MG63 (cell line): ENCODE measurements at regions not wholly inside any gene's neighbourhood (a gene's known extent, or its start where the extent isn't known, plus 50 kb on each side); places are given as distances from the start of the nearest gene placed in this dataset.
A peak's percentile ranks its signal among the peaks of the same experiment; 100 is the strongest.

Source experiments
- DNase-seq: peaks from one replicate; pipeline ENCODE4 v3.0.0-alpha.2; 2020
- H3K27me3 ChIP-seq: fragments of 250-450 bp; sonication (Bioruptor Pico); 2 replicates; pipeline ENCODE4 v1.5.1; 2020; ENCODE audit warnings: mild to moderate bottlenecking, moderate library complexity
- H3K36me3 ChIP-seq: fragments of 250-450 bp; sonication (Bioruptor Pico); 2 replicates; pipeline ENCODE4 v1.5.1; 2020; ENCODE audit warnings: mild to moderate bottlenecking, moderate library complexity
- H3K4me3 ChIP-seq: fragments of 250-450 bp; sonication (Bioruptor Pico); 2 replicates; pipeline ENCODE4 v1.5.1; 2020; ENCODE audit warnings: mild to moderate bottlenecking, moderate library complexity
- H3K9me3 ChIP-seq: fragments of 250-450 bp; sonication (Bioruptor Pico); 2 replicates; pipeline ENCODE4 v1.5.1; 2020; ENCODE audit warnings: mild to moderate bottlenecking, moderate library complexity

DNA sequence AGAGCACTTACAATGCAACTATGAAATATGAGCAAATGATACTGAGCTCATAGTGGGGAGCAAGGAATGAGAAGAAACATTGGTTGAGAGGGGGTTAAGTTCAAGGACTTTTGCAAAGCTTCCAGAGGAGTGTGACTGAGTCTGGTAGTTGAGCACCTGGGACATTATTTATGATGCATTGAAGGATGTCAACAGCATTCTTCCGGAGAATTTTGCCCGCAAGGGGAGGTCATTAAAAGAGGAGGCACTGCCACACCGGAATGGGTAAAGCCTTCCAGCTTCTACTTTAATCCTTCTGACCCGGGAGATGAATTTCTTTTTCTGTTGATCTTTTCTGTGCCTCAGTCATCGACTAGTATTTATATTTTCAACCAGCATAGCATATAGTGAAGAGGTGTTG is 208.4 kb upstream of the CAMK1G start:
- H3K36me3 ChIP-seq, result no peaks in the 10 kb centered on the region
- DNase-seq, result no peak
- no peaks in the 10 kb centered on the region for H3K9me3 ChIP-seq
- H3K4me3 ChIP-seq, result no peak overlapping the region
- H3K27me3 ChIP-seq, result no peaks in the 10 kb centered on the region

DNA sequence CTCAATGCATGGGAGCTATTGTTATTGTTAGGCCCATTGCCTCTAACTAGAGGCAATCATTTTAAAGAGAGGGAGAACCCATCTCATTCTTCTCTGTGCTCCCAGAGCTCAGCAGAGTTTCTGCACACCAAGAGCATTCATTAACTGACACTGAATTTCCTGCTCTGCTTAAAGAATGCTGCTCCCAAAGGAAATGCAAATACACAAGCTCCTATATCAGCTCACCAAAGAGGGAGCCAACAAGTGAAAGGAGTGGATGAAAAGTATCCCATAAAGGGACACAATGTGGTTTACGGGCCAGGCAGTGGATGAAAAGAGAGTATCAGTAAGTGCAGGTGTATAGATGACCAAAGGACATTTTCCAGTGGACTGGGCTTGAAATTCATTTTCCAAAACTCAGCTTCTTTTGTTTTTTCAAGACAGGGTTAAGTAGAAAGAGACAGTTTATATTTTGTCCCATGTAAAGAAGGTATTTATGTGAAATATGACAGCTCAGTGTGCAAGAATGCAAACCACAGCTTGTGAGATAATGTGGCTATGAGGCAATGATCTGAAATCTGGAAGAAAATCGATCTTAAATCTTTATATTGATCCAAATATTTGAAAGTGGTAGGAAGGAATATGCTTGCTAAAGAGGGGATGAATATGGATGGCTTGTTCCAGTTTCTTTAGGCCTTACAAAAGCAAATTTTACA is 207.7 kb upstream of the CAMK1G start:
- no peak overlapping the region for H3K4me3 ChIP-seq
- no peaks in the 10 kb centered on the region for H3K36me3 ChIP-seq
- H3K27me3 ChIP-seq, result no peaks in the 10 kb centered on the region
- no peaks in the 10 kb centered on the region for H3K9me3 ChIP-seq
- DNase-seq, result no peak

DNA sequence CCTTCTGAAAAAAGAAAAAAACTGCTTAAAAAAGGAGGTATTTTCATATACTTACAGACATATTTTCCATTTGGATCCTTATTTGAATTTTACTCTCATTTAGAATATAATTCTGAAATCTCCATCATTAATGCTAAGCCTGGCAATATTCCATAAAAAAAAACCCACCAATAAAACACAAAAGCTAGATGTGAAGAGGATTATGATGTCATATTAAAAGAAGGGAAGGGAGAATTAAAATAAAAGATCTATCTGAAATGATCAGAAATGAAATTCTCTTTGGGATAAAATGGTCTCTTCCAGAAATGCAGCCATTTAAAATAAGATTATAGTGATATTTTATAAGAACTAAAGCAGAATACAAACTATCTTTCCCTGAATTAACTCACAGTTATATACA is 206.7 kb upstream of the CAMK1G start:
- H3K9me3 ChIP-seq, result no peaks in the 10 kb centered on the region
- no peak for DNase-seq
- H3K27me3 ChIP-seq, result no peaks in the 10 kb centered on the region
- H3K36me3 ChIP-seq, result no peaks in the 10 kb centered on the region
- H3K4me3 ChIP-seq, result no peak overlapping the region

DNA sequence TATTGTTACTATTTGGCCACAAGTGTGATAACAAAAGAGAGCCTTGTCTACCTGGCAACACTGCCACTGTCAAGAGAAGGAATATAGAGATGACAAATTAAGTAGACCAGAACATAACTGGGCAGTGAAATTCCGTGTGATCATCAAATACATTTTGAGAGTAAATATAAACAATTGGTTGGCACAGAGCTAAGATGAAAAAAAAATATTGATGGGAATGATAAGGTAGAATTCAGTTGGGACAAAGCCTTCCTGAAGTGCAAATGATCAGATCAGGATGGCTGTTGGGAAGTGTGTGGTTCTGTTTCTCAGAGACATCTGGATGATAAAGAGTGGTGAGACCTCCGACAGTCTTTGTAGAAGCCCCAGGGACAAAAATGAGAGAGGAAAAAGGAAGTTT is 205.5 kb upstream of the CAMK1G start:
- Histone ChIP-seq H3K4me3 (no peak overlapping the region), H3K27me3 (no peaks in the 10 kb centered on the region), H3K9me3 (no peaks in the 10 kb centered on the region), H3K36me3 (no peaks in the 10 kb centered on the region)
- no peak for DNase-seq

DNA sequence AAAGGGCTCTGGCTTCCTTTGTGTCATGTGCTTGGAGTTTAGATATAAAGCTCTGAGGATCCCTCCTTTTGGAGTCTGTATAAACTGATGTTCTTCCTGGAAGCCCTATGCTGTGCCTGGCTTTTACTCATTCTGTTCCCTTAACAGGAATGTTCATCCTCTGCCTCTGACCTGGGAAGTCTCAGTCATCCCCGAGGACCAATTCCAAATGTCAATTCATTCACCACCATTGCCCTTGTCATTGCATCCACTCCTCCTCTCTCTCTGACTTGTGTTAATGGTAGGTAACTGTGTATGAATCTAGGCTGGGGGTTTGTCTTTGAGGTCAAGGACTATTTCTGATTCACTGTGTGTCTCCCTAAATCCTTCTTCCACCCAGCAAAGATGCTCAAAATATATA is 204.2 kb upstream of the CAMK1G start:
- H3K27me3 ChIP-seq, result no peaks in the 10 kb centered on the region
- no peaks in the 10 kb centered on the region for H3K9me3 ChIP-seq
- no peaks in the 10 kb centered on the region for H3K36me3 ChIP-seq
- DNase-seq, result no peak
- no peak overlapping the region for H3K4me3 ChIP-seq

DNA sequence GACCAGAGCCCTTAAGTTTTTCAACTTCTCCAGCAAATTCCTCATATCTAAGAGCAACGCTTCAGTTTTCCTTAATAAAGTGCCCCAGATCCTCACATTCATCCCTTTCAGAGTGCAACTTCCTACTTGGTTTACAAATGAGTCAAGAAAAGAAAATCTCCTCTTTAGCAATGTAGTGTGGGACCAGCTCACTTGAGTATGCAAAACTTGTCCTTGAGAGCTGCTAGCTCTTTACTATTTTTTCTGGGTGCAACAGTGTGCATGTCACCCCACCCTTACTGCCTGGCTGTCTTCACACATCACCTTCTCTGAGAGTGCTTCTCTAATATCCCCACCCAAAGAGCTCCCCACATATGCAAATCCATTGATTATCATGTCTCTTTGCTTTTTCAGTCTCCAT is 203.1 kb upstream of the CAMK1G start:
- H3K36me3 ChIP-seq, result no peaks in the 10 kb centered on the region
- H3K9me3 ChIP-seq, result no peaks in the 10 kb centered on the region
- H3K4me3 ChIP-seq, result no peak overlapping the region
- H3K27me3 ChIP-seq, result no peaks in the 10 kb centered on the region
- no peak for DNase-seq

DNA sequence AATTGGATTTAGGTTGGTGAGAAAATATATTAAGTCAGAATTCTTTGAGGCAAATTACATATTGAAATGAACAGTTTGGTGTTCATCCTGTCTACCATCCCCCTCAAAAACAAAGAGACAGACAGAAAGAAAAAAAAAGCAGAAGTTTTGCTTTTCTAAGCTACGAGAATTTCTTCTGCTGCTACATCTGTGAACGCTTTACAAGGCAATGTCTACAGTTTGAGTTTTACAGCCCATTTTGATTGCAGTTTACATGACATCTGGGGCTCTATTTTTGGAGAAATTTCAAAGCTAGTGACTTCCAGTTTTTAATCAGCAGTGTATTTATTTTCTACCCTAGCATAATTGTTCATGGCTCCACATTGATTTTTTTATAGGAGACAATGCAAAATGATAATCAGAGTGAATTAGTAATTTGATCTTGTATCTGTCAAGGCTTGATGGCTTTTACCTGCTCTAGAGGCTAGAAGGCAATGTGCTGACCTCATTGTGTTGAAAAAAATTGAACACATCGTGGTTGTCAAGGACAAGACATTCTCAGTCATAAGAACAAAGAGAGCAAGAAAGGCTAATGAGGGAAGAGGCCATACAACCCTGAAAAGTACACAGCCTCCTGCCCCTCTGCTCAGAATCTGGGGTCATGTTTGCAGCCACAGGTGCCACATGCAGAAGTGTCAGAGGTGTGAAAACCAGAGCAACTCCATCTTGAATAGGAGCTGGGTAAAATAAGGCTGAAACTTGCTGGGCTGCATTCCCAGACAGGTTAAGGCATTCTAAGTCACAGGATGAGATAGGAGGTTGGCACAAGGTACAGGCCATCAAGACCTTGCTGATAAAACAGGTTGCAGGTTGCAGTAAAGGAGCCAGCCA is 201.0 kb upstream of the CAMK1G start:
- no peaks in the 10 kb centered on the region for H3K9me3 ChIP-seq
- H3K27me3 ChIP-seq, result no peaks in the 10 kb centered on the region
- no peaks in the 10 kb centered on the region for H3K36me3 ChIP-seq
- no peak for DNase-seq
- H3K4me3 ChIP-seq, result no peak overlapping the region

DNA sequence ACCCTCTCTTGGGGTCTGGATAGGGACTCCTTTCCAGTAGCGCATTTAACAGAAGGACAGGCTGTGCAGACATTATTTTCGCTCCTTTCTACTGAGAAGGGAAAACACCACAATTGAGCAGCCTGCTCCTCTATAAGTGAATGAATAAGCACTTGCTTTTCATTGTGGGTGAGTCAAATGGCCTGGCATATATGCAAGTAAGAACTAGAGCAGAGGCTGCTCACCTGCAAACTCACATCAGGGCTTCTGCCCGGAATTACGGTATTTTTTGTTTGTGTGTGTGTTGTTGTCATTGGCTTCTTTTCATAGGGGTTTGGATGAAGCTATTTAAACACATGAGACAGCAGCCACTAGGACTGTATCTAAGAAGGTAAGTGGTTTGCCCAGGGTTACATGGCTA is 200.1 kb upstream of the CAMK1G start:
- Histone ChIP-seq H3K27me3 (no peaks in the 10 kb centered on the region), H3K9me3 (no peaks in the 10 kb centered on the region), H3K36me3 (no peaks in the 10 kb centered on the region), H3K4me3 (no peak overlapping the region)
- no peak for DNase-seq

DNA sequence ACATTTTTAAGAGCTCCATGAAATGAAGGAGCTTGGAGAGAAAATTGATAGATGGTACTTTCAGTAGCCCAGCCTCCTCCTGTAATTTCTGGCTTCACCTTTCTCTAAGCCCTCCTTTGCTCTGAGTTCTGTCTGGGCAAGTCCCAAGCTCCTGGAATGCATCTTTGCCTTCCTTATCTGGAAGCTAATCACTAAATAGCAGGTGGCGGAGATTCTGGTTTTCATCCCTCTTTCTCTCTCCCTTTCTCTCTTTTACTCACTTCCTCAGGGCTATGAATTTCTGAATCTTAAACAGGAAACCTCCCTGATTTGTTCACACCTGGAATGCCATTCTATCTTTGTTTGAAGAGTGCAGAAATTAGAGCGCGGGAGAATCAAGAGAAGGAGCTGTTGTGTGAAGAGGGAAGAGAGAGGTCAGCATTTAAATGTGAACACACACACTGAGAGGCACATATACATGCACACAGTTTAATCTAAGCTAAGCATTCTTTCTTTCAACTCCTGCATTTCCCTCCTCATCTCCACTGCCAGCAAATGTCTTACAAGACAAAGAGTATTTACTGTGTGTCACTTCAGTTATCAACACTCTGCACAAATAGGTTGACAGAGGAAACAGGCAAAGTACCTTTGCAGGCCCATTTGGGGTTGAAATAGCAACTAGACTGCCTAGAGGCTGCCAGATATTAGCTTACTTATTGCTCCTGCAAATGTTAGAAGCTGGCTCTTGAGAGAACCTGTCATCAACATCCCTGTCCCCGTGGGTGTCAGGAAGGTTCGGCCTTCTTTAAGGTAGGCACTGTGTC is 199.4 kb upstream of the CAMK1G start:
- Histone ChIP-seq H3K9me3 (no peaks in the 10 kb centered on the region), H3K36me3 (no peaks in the 10 kb centered on the region), H3K4me3 (no peak overlapping the region), H3K27me3 (no peaks in the 10 kb centered on the region)
- no peak for DNase-seq

DNA sequence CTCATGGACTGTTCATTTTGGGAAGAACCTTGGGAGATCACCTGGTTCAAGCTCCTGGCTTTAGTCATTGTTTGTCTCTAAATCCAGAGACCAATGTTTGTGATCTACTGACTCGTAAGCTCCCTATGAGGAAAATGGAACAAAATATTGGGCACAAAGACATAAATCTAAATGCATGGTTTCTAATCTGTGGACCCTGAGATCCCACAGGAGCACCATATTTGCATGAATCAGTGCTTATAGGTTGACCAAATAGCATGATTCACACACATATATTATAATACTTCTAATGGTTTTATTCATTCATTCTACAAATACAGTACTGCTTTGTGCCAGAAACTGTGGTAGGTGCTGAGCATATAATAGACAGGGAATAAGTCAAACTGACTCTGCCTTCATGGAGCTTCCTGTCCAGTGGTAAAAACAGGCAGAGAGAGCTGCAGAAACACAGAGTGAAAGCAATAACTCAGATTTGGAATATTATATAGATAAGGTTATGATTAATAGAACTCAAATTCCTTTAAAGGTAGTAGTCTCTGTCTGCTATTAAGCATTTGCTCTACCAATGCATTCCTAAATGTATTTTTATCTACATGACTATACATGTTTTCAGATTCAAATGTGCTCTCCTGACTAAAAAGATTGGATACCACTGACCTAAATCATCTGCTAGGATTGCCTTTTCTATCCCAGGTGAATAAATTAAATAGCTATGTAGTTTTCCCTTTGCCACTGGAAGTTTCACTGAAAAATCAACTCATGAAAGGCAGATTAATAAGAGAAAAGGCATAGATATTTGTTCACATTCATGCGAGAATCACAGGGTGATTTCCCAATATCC is 198.6 kb upstream of the CAMK1G start:
- no peak overlapping the region for H3K4me3 ChIP-seq
- no peak for DNase-seq

DNA sequence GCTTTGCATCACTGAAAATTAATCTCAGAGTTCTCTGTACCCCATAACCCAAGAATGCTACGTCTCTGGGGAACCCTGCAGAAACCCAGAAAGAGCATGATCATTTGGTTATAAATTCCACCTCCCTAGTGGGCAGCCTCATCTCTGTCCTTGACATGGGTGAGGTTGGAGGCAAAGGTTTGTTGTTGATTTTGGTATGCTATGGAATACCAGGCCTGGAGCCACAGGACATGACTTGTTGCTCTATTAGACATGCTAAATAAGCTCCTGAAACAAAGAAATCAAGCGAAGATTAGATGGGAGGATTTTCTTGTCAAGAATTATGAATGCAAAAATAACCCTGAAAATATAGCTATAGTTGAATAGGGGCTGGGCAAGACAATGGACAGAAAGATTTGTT is 197.4 kb upstream of the CAMK1G start:
- Histone ChIP-seq H3K27me3 (no peaks in the 10 kb centered on the region), H3K4me3 (no peak overlapping the region), H3K9me3 (no peaks in the 10 kb centered on the region), H3K36me3 (no peaks in the 10 kb centered on the region)
- no peak for DNase-seq

More for the DNA sequence above, 198.6 kb upstream of the CAMK1G start:
- Histone ChIP-seq H3K27me3 (no peaks in the 10 kb centered on the region), H3K9me3 (no peaks in the 10 kb centered on the region), H3K36me3 (no peaks in the 10 kb centered on the region)

DNA sequence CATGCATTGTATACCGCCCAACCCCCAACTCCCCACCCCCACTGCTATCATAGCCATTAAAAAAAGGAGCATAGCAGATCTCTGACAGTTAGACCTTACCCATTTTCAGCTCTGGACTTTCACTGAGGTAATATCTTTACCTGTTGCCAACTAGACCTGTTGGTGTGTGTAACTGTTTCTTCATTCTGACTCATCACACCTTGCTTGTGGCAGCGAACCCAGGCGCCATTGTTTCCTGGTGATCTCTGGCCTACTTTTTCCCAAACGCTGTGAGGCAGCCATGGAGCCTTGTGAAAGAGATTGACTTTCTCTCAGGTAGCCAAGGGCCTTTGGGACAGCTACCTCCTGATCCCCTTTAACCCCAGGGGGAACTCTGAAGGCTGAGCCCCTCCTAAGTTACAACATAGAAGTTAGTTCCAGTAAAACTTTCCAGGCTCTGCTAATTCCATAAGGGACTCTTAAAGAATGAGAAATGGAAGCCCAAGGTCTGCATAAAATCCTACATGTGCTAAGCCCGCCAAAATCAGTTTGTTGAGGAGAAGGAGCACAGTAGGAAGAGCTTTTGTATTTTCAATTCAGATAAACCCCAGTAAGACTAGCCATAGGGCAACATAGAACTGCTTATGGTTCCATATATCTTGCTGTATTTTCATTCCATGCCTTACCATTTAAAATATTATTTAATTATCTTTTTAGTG is 196.1 kb upstream of the CAMK1G start:
- Histone ChIP-seq H3K36me3 (no peaks in the 10 kb centered on the region), H3K9me3 (no peaks in the 10 kb centered on the region), H3K27me3 (no peaks in the 10 kb centered on the region), H3K4me3 (no peak overlapping the region)
- DNase-seq, result no peak

DNA sequence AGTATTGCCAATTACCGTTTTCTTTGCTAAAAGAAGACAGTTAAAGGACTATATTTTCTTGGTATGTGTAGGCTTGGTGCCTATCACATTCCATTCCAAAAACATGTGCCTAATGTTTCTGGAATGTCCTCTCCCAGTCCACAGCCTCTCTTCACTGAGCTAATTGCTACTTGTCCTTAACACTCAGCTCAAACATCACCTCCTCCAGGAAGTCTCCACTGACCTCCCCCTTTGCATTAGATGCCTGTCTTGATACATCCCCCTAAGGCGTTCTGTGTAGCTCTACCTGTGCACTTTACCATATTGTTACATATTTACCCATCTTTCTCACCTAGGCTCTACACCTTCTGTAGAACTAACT is 195.6 kb upstream of the CAMK1G start:
- no peak overlapping the region for H3K4me3 ChIP-seq
- no peaks in the 10 kb centered on the region for H3K27me3 ChIP-seq
- H3K9me3 ChIP-seq, result no peaks in the 10 kb centered on the region
- no peak for DNase-seq
- no peaks in the 10 kb centered on the region for H3K36me3 ChIP-seq

DNA sequence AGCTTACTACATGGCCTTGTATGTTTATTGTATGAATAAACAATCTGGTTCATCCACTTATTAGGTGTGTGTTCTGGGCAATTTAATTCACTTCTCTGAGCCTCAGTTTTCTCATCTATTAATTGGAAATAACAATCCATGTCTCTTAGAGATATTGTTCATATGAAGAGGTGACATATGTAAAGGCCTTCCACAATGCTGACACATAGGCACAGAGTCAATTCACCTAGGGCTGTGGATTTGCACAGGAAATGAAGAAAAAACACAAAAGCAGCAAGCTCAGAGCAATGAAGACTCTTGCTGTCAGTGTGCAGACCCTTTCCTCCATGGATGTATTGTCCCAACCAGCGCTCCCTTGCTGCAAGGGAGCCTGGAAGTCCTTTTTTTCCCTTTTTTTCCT is 195.2 kb upstream of the CAMK1G start:
- no peak overlapping the region for H3K4me3 ChIP-seq
- no peaks in the 10 kb centered on the region for H3K36me3 ChIP-seq
- DNase-seq, result no peak
- no peaks in the 10 kb centered on the region for H3K9me3 ChIP-seq
- no peaks in the 10 kb centered on the region for H3K27me3 ChIP-seq

DNA sequence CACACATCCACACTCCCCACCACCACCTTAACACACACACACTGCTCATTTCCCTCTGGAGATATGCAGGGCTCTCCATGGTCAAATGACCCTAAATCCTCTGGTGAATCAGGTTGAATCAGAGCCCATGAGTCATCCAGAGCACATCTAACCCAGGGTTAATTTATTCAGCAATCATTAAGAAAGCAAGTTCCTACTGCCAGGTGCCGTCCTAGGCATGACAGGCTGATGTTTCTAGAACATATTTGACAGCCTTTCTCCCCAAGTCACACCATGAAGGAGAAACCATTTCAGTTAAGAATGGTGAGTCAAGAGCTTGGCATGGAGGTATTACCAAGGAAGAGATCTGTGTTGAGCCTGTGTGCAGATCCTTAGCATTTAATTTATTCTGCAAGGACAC is 194.3 kb upstream of the CAMK1G start:
- Histone ChIP-seq H3K4me3 (no peak overlapping the region), H3K36me3 (no peaks in the 10 kb centered on the region), H3K9me3 (no peaks in the 10 kb centered on the region), H3K27me3 (no peaks in the 10 kb centered on the region)
- DNase-seq, result peak; percentile 82

DNA sequence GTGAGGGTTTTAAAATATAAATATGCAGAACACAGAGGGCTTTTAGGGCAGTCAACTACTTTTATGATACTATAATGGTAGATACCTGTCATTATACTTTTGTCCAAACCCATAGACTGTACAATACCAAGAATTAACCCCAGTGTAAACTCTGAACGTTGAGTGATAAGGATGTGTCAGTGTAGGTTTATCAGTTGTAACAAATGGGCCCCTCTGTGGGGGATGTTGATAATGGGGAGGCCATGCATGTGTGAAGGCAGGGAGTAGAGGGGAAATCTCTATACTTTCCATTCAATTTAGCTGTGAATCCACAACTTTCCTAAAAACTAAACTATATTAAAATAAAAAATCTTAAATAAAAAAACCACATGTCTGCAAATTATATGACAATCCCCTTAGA is 193.5 kb upstream of the CAMK1G start:
- H3K4me3 ChIP-seq, result no peak overlapping the region
- H3K27me3 ChIP-seq, result no peaks in the 10 kb centered on the region
- H3K36me3 ChIP-seq, result no peaks in the 10 kb centered on the region
- DNase-seq, result no peak
- H3K9me3 ChIP-seq, result no peaks in the 10 kb centered on the region
